Hepatocyte (in vitro differentiated cells): ENCODE measurements at regions not wholly inside any gene's neighbourhood (a gene's known extent, or its start where the extent isn't known, plus 50 kb on each side); places are given as distances from the start of the nearest gene placed in this dataset.

Source experiments
- DNase-seq: peaks from one replicate; pipeline ENCODE4 v3.0.0-alpha.2; 2016; ENCODE audit warnings: low spot score
- H2AFZ ChIP-seq: fragments of 200-600 bp; sonication (generic); 2 replicates; pipeline ENCODE4 v1.6.0; 2016; ENCODE audit warnings: antibody characterized with exemption, mild to moderate bottlenecking
- H3K27ac ChIP-seq: fragments of 200-600 bp; sonication (generic); 2 replicates; pipeline ENCODE4 v1.5.1; 2016; ENCODE audit warnings: mild to moderate bottlenecking
- H3K27me3 ChIP-seq: fragments of 200-600 bp; sonication (generic); 2 replicates; pipeline ENCODE4 v1.6.1; 2016
- H3K36me3 ChIP-seq: fragments of 200-600 bp; sonication (generic); replicated peaks from 2 replicates; pipeline ENCODE4 v1.5.1; 2016; ENCODE audit warnings: low read depth; ENCODE audit not compliant: insufficient read depth
- H3K4me1 ChIP-seq: fragments of 200-600 bp; sonication (generic); 2 replicates; pipeline ENCODE4 v1.5.1; 2016; ENCODE audit warnings: mild to moderate bottlenecking, moderate library complexity; ENCODE audit not compliant: insufficient read depth
- H3K4me2 ChIP-seq: fragments of 200-600 bp; sonication (generic); 2 replicates; pipeline ENCODE4 v1.6.0; 2016
- H3K4me3 ChIP-seq: fragments of 200-600 bp; sonication (generic); 2 replicates; pipeline ENCODE4 v1.5.1; 2016; ENCODE audit warnings: mild to moderate bottlenecking
- H3K79me2 ChIP-seq: fragments of 200-600 bp; sonication (generic); 2 replicates; pipeline ENCODE4 v1.6.0; 2017; ENCODE audit warnings: mild to moderate bottlenecking
- H3K9me2 ChIP-seq: fragments of 200-600 bp; sonication (generic); replicated peaks from 2 replicates; pipeline ENCODE4 v1.6.0; 2017; ENCODE audit warnings: mild to moderate bottlenecking; ENCODE audit not compliant: insufficient read depth
- H3K9me3 ChIP-seq: fragments of 200-600 bp; sonication (generic); 2 replicates; pipeline ENCODE4 v1.5.1; 2016; ENCODE audit warnings: low read depth, mild to moderate bottlenecking
- H4K20me1 ChIP-seq: fragments of 200-600 bp; sonication (generic); 2 replicates; pipeline ENCODE4 v1.6.0; 2016; ENCODE audit warnings: mild to moderate bottlenecking; ENCODE audit not compliant: insufficient read depth, poor library complexity, severe bottlenecking
- CTCF ChIP-seq: fragments of 200-600 bp; sonication (generic); IDR thresholded peaks from 2 replicates; pipeline ENCODE4 v1.5.1; 2016; ENCODE audit warnings: antibody characterized with exemption, mild to moderate bottlenecking; ENCODE audit not compliant: poor library complexity
- EZH2 ChIP-seq: fragments of 200-600 bp; sonication (generic); IDR thresholded peaks from 2 replicates; pipeline ENCODE4 v1.6.1; 2016; ENCODE audit warnings: antibody characterized with exemption, mild to moderate bottlenecking, borderline replicate concordance
- EZH2phosphoT487 ChIP-seq: fragments of 200-600 bp; sonication (generic); IDR thresholded peaks from one replicate; pipeline ENCODE4 v1.6.1; 2018; ENCODE audit warnings: antibody characterized with exemption, mild to moderate bottlenecking, low read depth, moderate library complexity; ENCODE audit not compliant: unreplicated experiment, severe bottlenecking
- WGBS: methylation state at CpG from one replicate; pipeline ENCODE4 v1.1.6; 2016; ENCODE audit warnings: low lambda C conversion rate; ENCODE audit errors: missing lambda C conversion rate; 5-methylcytosine and 5-hydroxymethylcytosine counted together

GRCh38 chr12:107951024-107951423, 176.5 kb downstream of the ASCL4 start:
- 89% methylated on average over 2 of the region's 2 CpGs for WGBS
- H3K4me2 ChIP-seq = no peak overlapping the region
- peaks cover 30% of the 10 kb centered on the region for H3K27me3 ChIP-seq
- H3K4me3 ChIP-seq = no peak overlapping the region
- no peaks in the 10 kb centered on the region for H3K4me1 ChIP-seq
- no peaks in the 10 kb centered on the region for H3K9me2 ChIP-seq
- TF ChIP-seq EZH2 = no peak
- TF ChIP-seq EZH2phosphoT487 = no peak
- no peak for TF ChIP-seq CTCF
- no peak for DNase-seq
- H3K9me3 ChIP-seq = no peaks in the 10 kb centered on the region
- H2AFZ ChIP-seq = no peak overlapping the region
- H3K27ac ChIP-seq = no peak overlapping the region
- H3K36me3 ChIP-seq = no peaks in the 10 kb centered on the region
- no peaks in the 10 kb centered on the region for H3K79me2 ChIP-seq
- H4K20me1 ChIP-seq = no peaks in the 10 kb centered on the region

GRCh38 chr12:107955966-107956643, 173.0 kb upstream of the WSCD2 start:
- Histone ChIP-seq H4K20me1 (no peaks in the 10 kb centered on the region), H3K36me3 (no peaks in the 10 kb centered on the region), H3K4me3 (no peak overlapping the region), H3K4me2 (no peak overlapping the region), H3K27ac (no peak overlapping the region), H2AFZ (no peak overlapping the region), H3K79me2 (no peaks in the 10 kb centered on the region), H3K9me2 (no peaks in the 10 kb centered on the region), H3K9me3 (no peaks in the 10 kb centered on the region), H3K4me1 (no peaks in the 10 kb centered on the region), H3K27me3 (peaks cover 5% of the 10 kb centered on the region)
- TF ChIP-seq EZH2 = no peak
- TF ChIP-seq CTCF = no peak
- TF ChIP-seq EZH2phosphoT487 = no peak
- DNase-seq = peak; percentile 8
- WGBS = 41% methylated on average over 6 of the region's 6 CpGs

- Histone ChIP-seq H3K27ac (no peak overlapping the region), H3K4me1 (no peaks in the 10 kb centered on the region), H3K4me2 (no peak overlapping the region), H2AFZ (no peak overlapping the region), H3K9me3 (no peaks in the 10 kb centered on the region), H3K79me2 (no peaks in the 10 kb centered on the region), H3K4me3 (no peak overlapping the region), H3K36me3 (no peaks in the 10 kb centered on the region), H3K9me2 (no peaks in the 10 kb centered on the region), H3K27me3 (peaks cover 5% of the 10 kb centered on the region), H4K20me1 (no peaks in the 10 kb centered on the region)
- no peak for TF ChIP-seq EZH2
- DNase-seq = no peak
These were observed 171.6 kb upstream of the WSCD2 start for GRCh38 chr12:107957459-107957858.

- H3K9me2 ChIP-seq = no peaks in the 10 kb centered on the region
- H3K27ac ChIP-seq = no peak overlapping the region
- no peaks in the 10 kb centered on the region for H3K79me2 ChIP-seq
- no peaks in the 10 kb centered on the region for H3K4me1 ChIP-seq
- no peak for DNase-seq
- no peak overlapping the region for H3K4me3 ChIP-seq
- H3K27me3 ChIP-seq = no peaks in the 10 kb centered on the region
- no peak overlapping the region for H3K4me2 ChIP-seq
- WGBS = 74% methylated on average over 6 of the region's 6 CpGs
- H3K36me3 ChIP-seq = no peaks in the 10 kb centered on the region
- no peaks in the 10 kb centered on the region for H3K9me3 ChIP-seq
- H4K20me1 ChIP-seq = no peaks in the 10 kb centered on the region
- no peak overlapping the region for H2AFZ ChIP-seq
- TF ChIP-seq EZH2 = no peak
- no peak for TF ChIP-seq CTCF
- TF ChIP-seq EZH2phosphoT487 = no peak
These were observed 165.5 kb upstream of the WSCD2 start for GRCh38 chr12:107963635-107964034.
